ENCODE measurements at regions not wholly inside any gene's neighbourhood (a gene's known extent, or its start where the extent isn't known, plus 50 kb on each side); places are given as distances from the start of the nearest gene placed in this dataset.

DNA sequence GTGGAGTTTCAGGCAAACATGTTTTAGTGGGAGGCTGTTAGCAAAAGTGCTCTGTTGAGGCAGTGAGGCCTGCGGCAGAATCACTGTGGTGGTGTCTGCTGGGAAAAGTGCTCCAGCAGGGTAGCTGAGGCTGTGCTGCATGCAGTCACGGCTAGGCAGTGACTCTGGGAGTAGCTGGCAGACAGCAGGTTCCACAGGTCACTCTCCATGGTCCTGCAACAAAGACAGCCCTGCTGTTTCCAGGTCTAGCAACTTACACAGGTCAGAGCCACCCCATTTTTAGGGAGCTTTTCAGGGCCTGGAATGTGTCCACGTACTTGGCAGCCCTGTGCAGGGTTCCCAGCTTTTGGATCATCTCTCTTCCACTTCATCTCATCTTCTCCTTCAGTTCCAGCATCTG is 184.3 kb downstream of the NAA11 start:
- H3K79me2 ChIP-seq (replicated peaks; ENCODE audit: insufficient read depth, low read length) = no peaks in the 10 kb centered on the region
- H4K20me1 ChIP-seq (ENCODE audit: insufficient read depth) = no peaks in the 10 kb centered on the region
- H3K9me3 ChIP-seq (ENCODE audit: low read length) = no peaks in the 10 kb centered on the region
- TF ChIP-seq TAF1 (IDR thresholded peaks at IDR 0.05; ENCODE audit: low read depth) (no peak), EP300 (conservative IDR thresholded peaks at IDR 0.05; ENCODE audit: poor library complexity, severe bottlenecking) (no peak), RAD21 (conservative IDR thresholded peaks at IDR 0.05) (no peak), EZH2 (IDR thresholded peaks at IDR 0.05; ENCODE audit: borderline replicate concordance, insufficient read depth, low read length, poor library complexity, severe bottlenecking) (no peak), MXI1 (conservative IDR thresholded peaks at IDR 0.05; ENCODE audit: poor library complexity, severe bottlenecking) (no peak)
- TF ChIP-seq, protein P1, sequence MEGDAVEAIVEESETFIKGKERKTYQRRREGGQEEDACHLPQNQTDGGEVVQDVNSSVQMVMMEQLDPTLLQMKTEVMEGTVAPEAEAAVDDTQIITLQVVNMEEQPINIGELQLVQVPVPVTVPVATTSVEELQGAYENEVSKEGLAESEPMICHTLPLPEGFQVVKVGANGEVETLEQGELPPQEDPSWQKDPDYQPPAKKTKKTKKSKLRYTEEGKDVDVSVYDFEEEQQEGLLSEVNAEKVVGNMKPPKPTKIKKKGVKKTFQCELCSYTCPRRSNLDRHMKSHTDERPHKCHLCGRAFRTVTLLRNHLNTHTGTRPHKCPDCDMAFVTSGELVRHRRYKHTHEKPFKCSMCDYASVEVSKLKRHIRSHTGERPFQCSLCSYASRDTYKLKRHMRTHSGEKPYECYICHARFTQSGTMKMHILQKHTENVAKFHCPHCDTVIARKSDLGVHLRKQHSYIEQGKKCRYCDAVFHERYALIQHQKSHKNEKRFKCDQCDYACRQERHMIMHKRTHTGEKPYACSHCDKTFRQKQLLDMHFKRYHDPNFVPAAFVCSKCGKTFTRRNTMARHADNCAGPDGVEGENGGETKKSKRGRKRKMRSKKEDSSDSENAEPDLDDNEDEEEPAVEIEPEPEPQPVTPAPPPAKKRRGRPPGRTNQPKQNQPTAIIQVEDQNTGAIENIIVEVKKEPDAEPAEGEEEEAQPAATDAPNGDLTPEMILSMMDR (IDR thresholded peaks at IDR 0.05; ENCODE audit: poor library complexity, severe bottlenecking) = no peak
- no peaks in the 10 kb centered on the region for H3K27me3 ChIP-seq (ENCODE audit: insufficient read depth, low read depth, low read length)
- no peaks in the 10 kb centered on the region for H3K36me3 ChIP-seq (ENCODE audit: insufficient read depth, low read length)
- no peak overlapping the region for H3K4me3 ChIP-seq (ENCODE audit: low read length)
- H3F3A ChIP-seq (ENCODE audit: insufficient read depth, low read length, poor library complexity, severe bottlenecking) = no peaks in the 10 kb centered on the region
- no peak overlapping the region for H2AFZ ChIP-seq (ENCODE audit: low read depth, low read length)
- no peaks in the 10 kb centered on the region for H3K9me2 ChIP-seq (ENCODE audit: insufficient read depth, low read length)
- H3K4me2 ChIP-seq (ENCODE audit: low read length) = no peak overlapping the region
- H3K27ac ChIP-seq (ENCODE audit: low read length) = no peak overlapping the region
- H3K9ac ChIP-seq (ENCODE audit: low read length) = no peak overlapping the region

DNA sequence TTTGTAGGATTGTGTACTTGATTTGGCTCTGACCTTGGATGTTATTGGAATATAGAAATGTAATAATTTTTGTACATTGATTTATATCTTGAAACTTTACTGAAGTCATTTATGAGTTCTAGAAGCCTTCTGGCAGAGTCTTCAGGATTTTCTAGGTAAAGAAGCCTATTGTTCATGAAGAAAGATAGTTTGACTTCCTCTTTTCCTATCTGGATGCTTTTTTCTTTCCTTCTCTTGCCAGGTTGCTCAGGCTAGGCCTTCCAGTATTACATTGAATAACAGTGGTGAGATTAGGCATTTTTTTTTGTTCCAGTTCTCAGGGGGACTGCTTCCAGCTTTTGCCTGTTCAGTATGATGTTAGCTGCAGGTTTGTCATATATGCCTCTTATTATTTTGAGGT is 191.1 kb downstream of the NAA11 start:
- Histone ChIP-seq H3K27me3 (ENCODE audit: insufficient read depth, low read depth, low read length) (no peaks in the 10 kb centered on the region), H3K36me3 (ENCODE audit: insufficient read depth, low read length) (no peaks in the 10 kb centered on the region), H3K4me3 (ENCODE audit: low read length) (no peak overlapping the region), H3K9ac (ENCODE audit: low read length) (no peak overlapping the region), H2AFZ (ENCODE audit: low read depth, low read length) (no peak overlapping the region), H4K20me1 (ENCODE audit: insufficient read depth) (no peaks in the 10 kb centered on the region), H3K4me2 (ENCODE audit: low read length) (no peak overlapping the region), H3K79me2 (replicated peaks; ENCODE audit: insufficient read depth, low read length) (no peaks in the 10 kb centered on the region), H3K9me3 (ENCODE audit: low read length) (no peaks in the 10 kb centered on the region), H3K27ac (ENCODE audit: low read length) (no peak overlapping the region), H3K9me2 (ENCODE audit: insufficient read depth, low read length) (no peaks in the 10 kb centered on the region), H3F3A (ENCODE audit: insufficient read depth, low read length, poor library complexity, severe bottlenecking) (no peaks in the 10 kb centered on the region)
- TF ChIP-seq, protein P1 (IDR thresholded peaks at IDR 0.05; ENCODE audit: poor library complexity, severe bottlenecking) = no peak
- TF ChIP-seq MXI1 (conservative IDR thresholded peaks at IDR 0.05; ENCODE audit: poor library complexity, severe bottlenecking) (no peak), RAD21 (conservative IDR thresholded peaks at IDR 0.05) (no peak), EP300 (conservative IDR thresholded peaks at IDR 0.05; ENCODE audit: poor library complexity, severe bottlenecking) (no peak), SMC3 (conservative IDR thresholded peaks at IDR 0.05; ENCODE audit: poor library complexity) (no peak), POLR2AphosphoS5 (IDR thresholded peaks at IDR 0.05) (no peak), EZH2 (IDR thresholded peaks at IDR 0.05; ENCODE audit: borderline replicate concordance, insufficient read depth, low read length, poor library complexity, severe bottlenecking) (no peak), TAF1 (IDR thresholded peaks at IDR 0.05; ENCODE audit: low read depth) (no peak)
- TF ChIP-seq, protein P2, sequence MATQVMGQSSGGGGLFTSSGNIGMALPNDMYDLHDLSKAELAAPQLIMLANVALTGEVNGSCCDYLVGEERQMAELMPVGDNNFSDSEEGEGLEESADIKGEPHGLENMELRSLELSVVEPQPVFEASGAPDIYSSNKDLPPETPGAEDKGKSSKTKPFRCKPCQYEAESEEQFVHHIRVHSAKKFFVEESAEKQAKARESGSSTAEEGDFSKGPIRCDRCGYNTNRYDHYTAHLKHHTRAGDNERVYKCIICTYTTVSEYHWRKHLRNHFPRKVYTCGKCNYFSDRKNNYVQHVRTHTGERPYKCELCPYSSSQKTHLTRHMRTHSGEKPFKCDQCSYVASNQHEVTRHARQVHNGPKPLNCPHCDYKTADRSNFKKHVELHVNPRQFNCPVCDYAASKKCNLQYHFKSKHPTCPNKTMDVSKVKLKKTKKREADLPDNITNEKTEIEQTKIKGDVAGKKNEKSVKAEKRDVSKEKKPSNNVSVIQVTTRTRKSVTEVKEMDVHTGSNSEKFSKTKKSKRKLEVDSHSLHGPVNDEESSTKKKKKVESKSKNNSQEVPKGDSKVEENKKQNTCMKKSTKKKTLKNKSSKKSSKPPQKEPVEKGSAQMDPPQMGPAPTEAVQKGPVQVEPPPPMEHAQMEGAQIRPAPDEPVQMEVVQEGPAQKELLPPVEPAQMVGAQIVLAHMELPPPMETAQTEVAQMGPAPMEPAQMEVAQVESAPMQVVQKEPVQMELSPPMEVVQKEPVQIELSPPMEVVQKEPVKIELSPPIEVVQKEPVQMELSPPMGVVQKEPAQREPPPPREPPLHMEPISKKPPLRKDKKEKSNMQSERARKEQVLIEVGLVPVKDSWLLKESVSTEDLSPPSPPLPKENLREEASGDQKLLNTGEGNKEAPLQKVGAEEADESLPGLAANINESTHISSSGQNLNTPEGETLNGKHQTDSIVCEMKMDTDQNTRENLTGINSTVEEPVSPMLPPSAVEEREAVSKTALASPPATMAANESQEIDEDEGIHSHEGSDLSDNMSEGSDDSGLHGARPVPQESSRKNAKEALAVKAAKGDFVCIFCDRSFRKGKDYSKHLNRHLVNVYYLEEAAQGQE (IDR thresholded peaks at IDR 0.05; ENCODE audit: borderline replicate concordance) = no peak
